OCI-LY1 (cell line): ENCODE measurements at regions not wholly inside any gene's neighbourhood (a gene's known extent, or its start where the extent isn't known, plus 50 kb on each side); places are given as distances from the start of the nearest gene placed in this dataset.

ENCODE experiments used
- H2AFZ ChIP-seq: fragments of 200-600 bp; sonication (generic), shearing (Covaris generic); 2 replicates; pipeline ENCODE4 v1.6.0; 2014; ENCODE audit warnings: antibody characterized with exemption, mild to moderate bottlenecking, low read length
- H3F3A ChIP-seq: fragments of 200-600 bp; sonication (generic), shearing (Covaris generic); 2 replicates; pipeline ENCODE4 v1.6.0; 2014; ENCODE audit warnings: mild to moderate bottlenecking, antibody characterized with exemption, low read length, moderate library complexity; ENCODE audit not compliant: insufficient read depth
- H3K27ac ChIP-seq: fragments of 200-600 bp; sonication (generic); 2 replicates; pipeline ENCODE4 v1.5.1; 2014; ENCODE audit warnings: low read length, mixed run types, mild to moderate bottlenecking, low read depth; ENCODE audit not compliant: poor library complexity, severe bottlenecking
- H3K27me3 ChIP-seq: fragments of 200-600 bp; sonication (generic); 2 replicates; pipeline ENCODE4 v1.6.0; 2014; ENCODE audit warnings: antibody characterized with exemption, mild to moderate bottlenecking, low read length, moderate library complexity; ENCODE audit not compliant: insufficient read depth
- H3K36me3 ChIP-seq: fragments of 200-600 bp; sonication (generic); 2 replicates; pipeline ENCODE4 v1.6.1; 2014; ENCODE audit warnings: mild to moderate bottlenecking, antibody characterized with exemption, low read length, moderate library complexity, mixed read lengths; ENCODE audit not compliant: insufficient read depth
- H3K4me1 ChIP-seq: fragments of 200-600 bp; sonication (generic); 2 replicates; pipeline ENCODE4 v1.5.1; 2014; ENCODE audit warnings: mild to moderate bottlenecking, low read length, moderate library complexity; ENCODE audit not compliant: insufficient read depth, severe bottlenecking
- H3K4me2 ChIP-seq: fragments of 200-600 bp; sonication (generic), shearing (Covaris generic); 2 replicates; pipeline ENCODE4 v1.6.1; 2014; ENCODE audit warnings: low read length
- H3K4me3 ChIP-seq: fragments of 200-600 bp; sonication (generic); 2 replicates; pipeline ENCODE4 v1.5.1; 2014; ENCODE audit warnings: low read length, low read depth, mild to moderate bottlenecking, mixed read lengths; ENCODE audit not compliant: poor library complexity, severe bottlenecking
- H3K79me2 ChIP-seq: fragments of 200-600 bp; shearing (Covaris generic); 2 replicates; pipeline ENCODE4 v1.6.1; 2016; ENCODE audit warnings: mixed run types, low read length, mixed read lengths; ENCODE audit not compliant: insufficient read depth
- H3K9ac ChIP-seq: fragments of 200-600 bp; sonication (generic), shearing (Covaris generic); 2 replicates; pipeline ENCODE4 v1.6.1; 2014; ENCODE audit warnings: mild to moderate bottlenecking, low read length, mixed read lengths
- H3K9me2 ChIP-seq: fragments of 200-600 bp; sonication (generic), shearing (Covaris generic); 2 replicates; pipeline ENCODE4 v1.6.1; 2014; ENCODE audit warnings: low read depth, mild to moderate bottlenecking, low read length, mixed read lengths
- H3K9me3 ChIP-seq: fragments of 200-600 bp; shearing (Covaris generic); 2 replicates; pipeline ENCODE4 v1.6.1; 2014; ENCODE audit warnings: low read length, mixed read lengths
- H4K20me1 ChIP-seq: fragments of 200-600 bp; sonication (generic), shearing (Covaris generic); 2 replicates; pipeline ENCODE4 v1.6.0; 2016; ENCODE audit warnings: mild to moderate bottlenecking, low read length; ENCODE audit not compliant: insufficient read depth
- EZH2 ChIP-seq: fragments of 200-600 bp; sonication (generic), shearing (Covaris generic); IDR thresholded peaks from 2 replicates; pipeline ENCODE4 v1.8.0; 2017; ENCODE audit warnings: borderline replicate concordance, mixed run types, mild to moderate bottlenecking, antibody characterized with exemption, low read length, moderate library complexity, mixed read lengths
- TF ChIP-seq, protein P1 (sequence below): fragments of 200-600 bp; sonication (generic), shearing (Covaris generic); IDR thresholded peaks from 2 replicates; pipeline ENCODE4 v1.5.1; 2017; ENCODE audit warnings: mild to moderate bottlenecking, antibody characterized with exemption, low read length, moderate library complexity, mixed read lengths

DNA sequence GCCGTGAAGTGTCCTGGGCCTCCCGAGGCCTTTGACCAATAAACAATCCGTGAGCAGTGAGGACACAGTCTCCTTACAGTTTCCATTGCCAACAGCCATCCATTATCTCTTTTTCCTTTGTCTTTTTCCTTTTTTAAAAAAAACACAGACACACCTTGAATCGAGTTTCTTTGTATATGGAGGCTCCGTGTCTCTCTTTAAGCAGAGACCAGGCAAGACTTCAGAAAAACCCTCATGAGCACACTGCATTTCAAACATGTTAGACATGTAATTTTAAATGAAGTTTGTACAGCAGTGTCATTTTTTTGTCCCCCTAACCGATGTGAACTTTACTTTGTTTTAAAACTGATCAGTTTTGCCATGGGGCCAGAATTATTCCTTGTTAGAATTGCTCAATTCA, 111.1 kb downstream of the SPTSSA start:
- no peaks in the 10 kb centered on the region for H4K20me1 ChIP-seq
- no peaks in the 10 kb centered on the region for H3K27me3 ChIP-seq
- H3K4me1 ChIP-seq = no peaks in the 10 kb centered on the region
- H3K36me3 ChIP-seq = no peaks in the 10 kb centered on the region
- no peak overlapping the region for H3K9ac ChIP-seq
- H3K4me3 ChIP-seq = no peak overlapping the region
- H2AFZ ChIP-seq = no peak overlapping the region
- no peak overlapping the region for H3K27ac ChIP-seq
- no peaks in the 10 kb centered on the region for H3K79me2 ChIP-seq
- H3K4me2 ChIP-seq = no peak overlapping the region
- no peaks in the 10 kb centered on the region for H3K9me2 ChIP-seq
- H3K9me3 ChIP-seq = no peaks in the 10 kb centered on the region
- H3F3A ChIP-seq = no peaks in the 10 kb centered on the region
- TF ChIP-seq, protein P1, sequence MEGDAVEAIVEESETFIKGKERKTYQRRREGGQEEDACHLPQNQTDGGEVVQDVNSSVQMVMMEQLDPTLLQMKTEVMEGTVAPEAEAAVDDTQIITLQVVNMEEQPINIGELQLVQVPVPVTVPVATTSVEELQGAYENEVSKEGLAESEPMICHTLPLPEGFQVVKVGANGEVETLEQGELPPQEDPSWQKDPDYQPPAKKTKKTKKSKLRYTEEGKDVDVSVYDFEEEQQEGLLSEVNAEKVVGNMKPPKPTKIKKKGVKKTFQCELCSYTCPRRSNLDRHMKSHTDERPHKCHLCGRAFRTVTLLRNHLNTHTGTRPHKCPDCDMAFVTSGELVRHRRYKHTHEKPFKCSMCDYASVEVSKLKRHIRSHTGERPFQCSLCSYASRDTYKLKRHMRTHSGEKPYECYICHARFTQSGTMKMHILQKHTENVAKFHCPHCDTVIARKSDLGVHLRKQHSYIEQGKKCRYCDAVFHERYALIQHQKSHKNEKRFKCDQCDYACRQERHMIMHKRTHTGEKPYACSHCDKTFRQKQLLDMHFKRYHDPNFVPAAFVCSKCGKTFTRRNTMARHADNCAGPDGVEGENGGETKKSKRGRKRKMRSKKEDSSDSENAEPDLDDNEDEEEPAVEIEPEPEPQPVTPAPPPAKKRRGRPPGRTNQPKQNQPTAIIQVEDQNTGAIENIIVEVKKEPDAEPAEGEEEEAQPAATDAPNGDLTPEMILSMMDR = no peak
- no peak for TF ChIP-seq EZH2

DNA sequence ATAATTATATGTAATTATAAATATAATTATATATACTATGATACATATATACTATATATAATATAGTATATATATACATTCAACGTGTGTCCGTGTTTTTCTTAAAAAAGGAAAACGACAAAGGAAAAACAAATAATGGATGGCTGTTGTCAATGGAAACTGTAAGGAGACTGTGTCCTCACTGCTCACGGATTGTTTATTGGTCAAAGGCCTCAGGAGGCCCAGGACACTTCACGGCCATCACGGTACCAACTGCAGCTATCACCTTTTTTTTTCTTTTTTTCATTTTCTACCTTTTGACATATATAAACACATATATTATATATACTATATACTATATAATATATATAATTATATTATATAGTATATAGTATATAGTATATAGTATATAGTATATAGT, 113.4 kb downstream of the SPTSSA start:
- Histone ChIP-seq H3F3A (no peaks in the 10 kb centered on the region), H3K27me3 (no peaks in the 10 kb centered on the region), H3K4me3 (no peak overlapping the region), H2AFZ (no peak overlapping the region), H3K4me2 (no peak overlapping the region), H3K36me3 (no peaks in the 10 kb centered on the region), H3K9me2 (no peaks in the 10 kb centered on the region), H3K79me2 (no peaks in the 10 kb centered on the region), H3K9ac (no peak overlapping the region), H3K9me3 (no peaks in the 10 kb centered on the region), H4K20me1 (no peaks in the 10 kb centered on the region), H3K27ac (no peak overlapping the region), H3K4me1 (no peaks in the 10 kb centered on the region)
- TF ChIP-seq, protein P1 = no peak
- TF ChIP-seq EZH2 = no peak

- no peak overlapping the region for H3K9ac ChIP-seq
- H3K4me3 ChIP-seq = no peak overlapping the region
- no peaks in the 10 kb centered on the region for H3K79me2 ChIP-seq
- no peak overlapping the region for H2AFZ ChIP-seq
- no peaks in the 10 kb centered on the region for H3K9me2 ChIP-seq
- H3K27ac ChIP-seq = no peak overlapping the region
- H3F3A ChIP-seq = no peaks in the 10 kb centered on the region
- no peaks in the 10 kb centered on the region for H3K4me1 ChIP-seq
- TF ChIP-seq, protein P1 = no peak
- no peak for TF ChIP-seq EZH2
- H3K4me2 ChIP-seq = no peak overlapping the region
- H3K36me3 ChIP-seq = no peaks in the 10 kb centered on the region
- H3K9me3 ChIP-seq = no peaks in the 10 kb centered on the region
- H4K20me1 ChIP-seq = no peaks in the 10 kb centered on the region
- H3K27me3 ChIP-seq = no peaks in the 10 kb centered on the region
These were observed 114.4 kb downstream of the SPTSSA start for GRCh38 chr14:34347683-34348082.
